Caco-2 (cell line): ENCODE measurements at regions not wholly inside any gene's neighbourhood (a gene's known extent, or its start where the extent isn't known, plus 50 kb on each side); places are given as distances from the start of the nearest gene placed in this dataset.

Experiments used
- BruUV-seq: library from RNA; stranded (reverse); fragments of 400-500 nt; replicated peaks from 2 replicates; lab custom pipeline; 2021; lab: Mats Ljungman, UMichigan
- CTCF ChIA-PET: fragments of 300-600 bp; sonication (Branson Sonifier 250); formaldehyde crosslinking; loops from one replicate; lab custom pipeline; 2022; ENCODE audit warnings: antibody characterized with exemption; lab: Charles Lee
- POLR2A ChIA-PET: fragments of 300-600 bp; sonication (Branson Sonifier 250); formaldehyde crosslinking; loops from one replicate; lab custom pipeline; 2022; ENCODE audit warnings: antibody characterized with exemption; lab: Charles Lee
- DNase-seq, 2 experiments: peaks; one replicate each; pipeline versions ENCODE4 v3.0.0 to v3.0.0-alpha.2; 2020 to 2022
- H3K27me3 ChIP-seq: replicated peaks from 2 replicates; pipeline ENCODE4 v1.6.0; 2011; ENCODE audit warnings: low read length; ENCODE audit not compliant: control insufficient read depth, insufficient read depth
- H3K36me3 ChIP-seq: 2 replicates; pipeline ENCODE4 v1.5.1; 2011; ENCODE audit warnings: low read length; ENCODE audit not compliant: control insufficient read depth, insufficient read depth
- H3K4me1 ChIP-seq: fragments of 250-450 bp; sonication (Bioruptor Pico); 2 replicates; pipeline ENCODE4 v1.5.1; 2020; ENCODE audit warnings: mild to moderate bottlenecking
- H3K4me3 ChIP-seq: 2 replicates; pipeline ENCODE4 v1.5.1; 2011; ENCODE audit warnings: low read depth, mild to moderate bottlenecking, control low read depth, low read length
- H3K9me3 ChIP-seq: fragments of 250-450 bp; sonication (Bioruptor Pico); 2 replicates; pipeline ENCODE4 v1.5.1; 2020; ENCODE audit warnings: mild to moderate bottlenecking, moderate library complexity
- H3K27ac Mint-ChIP-seq: one replicate; pipeline ENCODE4 v1.8.0; 2022; ENCODE audit warnings: mixed read lengths; ENCODE audit not compliant: unreplicated experiment
- H3K27me3 Mint-ChIP-seq: one replicate; pipeline ENCODE4 v1.8.0; 2022; ENCODE audit warnings: mixed read lengths; ENCODE audit not compliant: insufficient read depth, unreplicated experiment
- H3K36me3 Mint-ChIP-seq: one replicate; pipeline ENCODE4 v1.8.0; 2022; ENCODE audit warnings: mild to moderate bottlenecking, mixed read lengths; ENCODE audit not compliant: insufficient read depth, unreplicated experiment
- H3K4me1 Mint-ChIP-seq: one replicate; pipeline ENCODE4 v1.8.0; 2022; ENCODE audit warnings: low read depth, mixed read lengths; ENCODE audit not compliant: unreplicated experiment
- H3K4me3 Mint-ChIP-seq: one replicate; pipeline ENCODE4 v1.8.0; 2022; ENCODE audit warnings: mild to moderate bottlenecking, moderate library complexity, mixed read lengths; ENCODE audit not compliant: unreplicated experiment
- H3K9me3 Mint-ChIP-seq: one replicate; pipeline ENCODE4 v1.8.0; 2022; ENCODE audit warnings: mixed read lengths; ENCODE audit not compliant: unreplicated experiment
- CTCF ChIP-seq, 2 experiments: fragments of 200-600 bp in 1 of 2; IDR thresholded peaks; 1 replicate in 1 of 2; 2 replicates in 1 of 2; pipeline versions ENCODE4 v1.5.1 to v1.8.0; 2011 to 2022; ENCODE audit warnings: antibody characterized with exemption in 1 of 2, control low read depth in 1 of 2, inconsistent platforms in 1 of 2, low read depth in 1 of 2, low read length in 1 of 2, mild to moderate bottlenecking in 1 of 2, moderate library complexity in 1 of 2; ENCODE audit not compliant: insufficient read depth in 1 of 2, severe bottlenecking in 1 of 2, unreplicated experiment in 1 of 2
- intact Hi-C: fragments of 100-400 bp; cut with micrococcal nuclease; formaldehyde crosslinking; loops from one replicate; pipeline ENCODE4 v1.10.0; 2022; ENCODE audit not compliant: unreplicated experiment

- Mint-ChIP-seq H3K27me3 (no peaks in the 10 kb centered on the region), H3K9me3 (no peaks in the 10 kb centered on the region), H3K36me3 (peaks cover 23% of the 10 kb centered on the region), H3K4me3 (no peak overlapping the region), H3K4me1 (peaks cover 38% of the 10 kb centered on the region), H3K27ac (no peak overlapping the region)
- Histone ChIP-seq H3K4me3 (no peak overlapping the region), H3K36me3 (no peaks in the 10 kb centered on the region; the same call in 1 of the 2 replicates), H3K27me3 (no peaks in the 10 kb centered on the region), H3K9me3 (no peaks in the 10 kb centered on the region), H3K4me1 (peaks cover 9% of the 10 kb centered on the region)
- intact Hi-C loops: no loop called here
- CTCF ChIA-PET: interaction anchor here (0.6 to 1.1 kb wide), 2 partner anchors 12 to 17 kb away, joined by 3 read pairs; no protein-coding TSS in a partner anchor
- DNase-seq: no peak
- no peak for TF ChIP-seq CTCF (IDR thresholded peaks at IDR 0.05; ENCODE audit: insufficient read depth in 1 of 2, low read depth in 1 of 2, low read length in 1 of 2, severe bottlenecking in 1 of 2, unreplicated experiment in 1 of 2)
- BruUV-seq: no TSS peak
- POLR2A ChIA-PET: no interaction called here
Observed at GRCh38 chr12:116672842-116673516, 64.9 kb downstream of the SPRING1 start.

GRCh38 chr12:116672010-116672409 is 65.9 kb downstream of the SPRING1 start:
- intact Hi-C loops: no loop called here
- Mint-ChIP-seq H3K36me3 (peaks cover 20% of the 10 kb centered on the region), H3K9me3 (no peaks in the 10 kb centered on the region), H3K4me1 (peaks cover 29% of the 10 kb centered on the region), H3K27me3 (no peaks in the 10 kb centered on the region), H3K4me3 (no peak overlapping the region), H3K27ac (no peak overlapping the region)
- H3K4me3 ChIP-seq: no peak overlapping the region
- no peaks in the 10 kb centered on the region for H3K27me3 ChIP-seq
- no peak for DNase-seq
- no peaks in the 10 kb centered on the region; the same call in 1 of the 2 replicates for H3K36me3 ChIP-seq
- no peak for TF ChIP-seq CTCF (IDR thresholded peaks at IDR 0.05; ENCODE audit: insufficient read depth in 1 of 2, low read depth in 1 of 2, low read length in 1 of 2, severe bottlenecking in 1 of 2, unreplicated experiment in 1 of 2)
- BruUV-seq: no TSS peak
- ChIA-PET CTCF (no interaction called here), POLR2A (interaction anchor here (0.5 kb wide), 1 partner anchor 35 kb away, joined by 3 read pairs; no protein-coding TSS in a partner anchor)
- no peaks in the 10 kb centered on the region for H3K9me3 ChIP-seq
- H3K4me1 ChIP-seq: peaks cover 14% of the 10 kb centered on the region

GRCh38 chr12:116670859-116671258 is 67.0 kb downstream of the SPRING1 start:
- H3K4me3 ChIP-seq: no peak overlapping the region
- Mint-ChIP-seq H3K4me1 (peaks cover 27% of the 10 kb centered on the region), H3K36me3 (peaks cover 16% of the 10 kb centered on the region), H3K27me3 (no peaks in the 10 kb centered on the region), H3K9me3 (peaks cover 2% of the 10 kb centered on the region), H3K27ac (no peak overlapping the region), H3K4me3 (no peak overlapping the region)
- DNase-seq: no peak
- BruUV-seq: no TSS peak
- ChIA-PET POLR2A (no interaction called here), CTCF (no interaction called here)
- no peak for TF ChIP-seq CTCF (IDR thresholded peaks at IDR 0.05; ENCODE audit: insufficient read depth in 1 of 2, low read depth in 1 of 2, low read length in 1 of 2, severe bottlenecking in 1 of 2, unreplicated experiment in 1 of 2)
- H3K36me3 ChIP-seq: no peaks in the 10 kb centered on the region; the same call in none of the 2 replicates
- no peaks in the 10 kb centered on the region for H3K9me3 ChIP-seq
- no peaks in the 10 kb centered on the region for H3K27me3 ChIP-seq
- peaks cover 14% of the 10 kb centered on the region for H3K4me1 ChIP-seq
- intact Hi-C loops: no loop called here
